GM12872 (cell line): ENCODE measurements at regions not wholly inside any gene's neighbourhood (a gene's known extent, or its start where the extent isn't known, plus 50 kb on each side); places are given as distances from the start of the nearest gene placed in this dataset.

Source experiments
- TF ChIP-seq, protein P1 (sequence below): IDR thresholded peaks from 3 replicates; pipeline ENCODE4 v1.5.1; 2011; ENCODE audit warnings: low read depth, mild to moderate bottlenecking, low read length, moderate library complexity; ENCODE audit not compliant: insufficient read depth

DNA sequence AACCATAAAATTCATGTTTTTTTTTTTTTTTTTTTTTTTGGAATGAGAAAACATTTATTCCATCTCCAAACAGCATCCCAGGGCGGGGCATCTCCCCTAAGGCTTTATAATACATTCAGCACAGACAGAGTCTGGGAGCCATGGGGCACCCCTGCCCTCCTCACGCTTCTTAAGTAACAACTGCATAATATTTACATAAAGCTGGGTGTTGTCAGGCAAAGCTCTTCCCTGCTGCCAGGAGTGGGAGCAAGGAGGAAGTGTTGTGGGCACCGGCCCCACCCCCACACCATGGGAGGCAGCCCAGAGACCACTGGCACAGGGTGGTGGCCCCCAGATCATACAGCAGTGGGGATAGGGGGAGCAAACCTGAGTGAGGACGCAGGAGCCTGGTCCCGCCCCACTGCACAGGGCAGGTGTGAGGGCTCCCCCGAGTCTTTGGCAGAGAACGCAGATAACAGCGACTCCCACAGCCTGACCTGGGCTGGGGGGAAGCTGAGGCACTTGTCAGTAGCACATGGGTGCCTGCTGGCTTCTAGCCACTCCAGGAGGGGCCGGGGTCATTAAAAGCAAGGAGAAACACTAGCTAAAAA, 86.1 kb upstream of the CEP78 start:
- TF ChIP-seq, protein P1, sequence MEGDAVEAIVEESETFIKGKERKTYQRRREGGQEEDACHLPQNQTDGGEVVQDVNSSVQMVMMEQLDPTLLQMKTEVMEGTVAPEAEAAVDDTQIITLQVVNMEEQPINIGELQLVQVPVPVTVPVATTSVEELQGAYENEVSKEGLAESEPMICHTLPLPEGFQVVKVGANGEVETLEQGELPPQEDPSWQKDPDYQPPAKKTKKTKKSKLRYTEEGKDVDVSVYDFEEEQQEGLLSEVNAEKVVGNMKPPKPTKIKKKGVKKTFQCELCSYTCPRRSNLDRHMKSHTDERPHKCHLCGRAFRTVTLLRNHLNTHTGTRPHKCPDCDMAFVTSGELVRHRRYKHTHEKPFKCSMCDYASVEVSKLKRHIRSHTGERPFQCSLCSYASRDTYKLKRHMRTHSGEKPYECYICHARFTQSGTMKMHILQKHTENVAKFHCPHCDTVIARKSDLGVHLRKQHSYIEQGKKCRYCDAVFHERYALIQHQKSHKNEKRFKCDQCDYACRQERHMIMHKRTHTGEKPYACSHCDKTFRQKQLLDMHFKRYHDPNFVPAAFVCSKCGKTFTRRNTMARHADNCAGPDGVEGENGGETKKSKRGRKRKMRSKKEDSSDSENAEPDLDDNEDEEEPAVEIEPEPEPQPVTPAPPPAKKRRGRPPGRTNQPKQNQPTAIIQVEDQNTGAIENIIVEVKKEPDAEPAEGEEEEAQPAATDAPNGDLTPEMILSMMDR, result no peak

DNA sequence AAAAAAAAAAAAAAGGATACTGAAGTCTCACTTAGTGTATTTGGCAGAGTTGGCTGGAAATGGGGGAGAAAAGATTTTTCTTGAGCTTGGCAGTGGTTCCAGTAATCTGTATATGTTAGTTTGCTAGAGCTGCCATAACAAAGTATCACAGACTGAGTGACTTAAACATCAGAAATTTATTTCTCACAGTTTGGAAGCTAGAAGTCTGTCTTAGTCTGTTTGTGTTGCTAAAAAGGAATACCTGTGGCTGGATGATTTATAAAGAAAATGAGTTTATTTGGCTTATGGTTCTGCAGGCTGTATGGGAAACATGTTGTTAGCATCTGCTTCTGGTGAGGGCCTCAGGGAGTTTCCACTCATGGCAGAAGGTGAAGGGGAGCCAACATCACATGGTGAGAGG, 89.6 kb upstream of the CEP78 start:
- TF ChIP-seq, protein P1, result no peak

DNA sequence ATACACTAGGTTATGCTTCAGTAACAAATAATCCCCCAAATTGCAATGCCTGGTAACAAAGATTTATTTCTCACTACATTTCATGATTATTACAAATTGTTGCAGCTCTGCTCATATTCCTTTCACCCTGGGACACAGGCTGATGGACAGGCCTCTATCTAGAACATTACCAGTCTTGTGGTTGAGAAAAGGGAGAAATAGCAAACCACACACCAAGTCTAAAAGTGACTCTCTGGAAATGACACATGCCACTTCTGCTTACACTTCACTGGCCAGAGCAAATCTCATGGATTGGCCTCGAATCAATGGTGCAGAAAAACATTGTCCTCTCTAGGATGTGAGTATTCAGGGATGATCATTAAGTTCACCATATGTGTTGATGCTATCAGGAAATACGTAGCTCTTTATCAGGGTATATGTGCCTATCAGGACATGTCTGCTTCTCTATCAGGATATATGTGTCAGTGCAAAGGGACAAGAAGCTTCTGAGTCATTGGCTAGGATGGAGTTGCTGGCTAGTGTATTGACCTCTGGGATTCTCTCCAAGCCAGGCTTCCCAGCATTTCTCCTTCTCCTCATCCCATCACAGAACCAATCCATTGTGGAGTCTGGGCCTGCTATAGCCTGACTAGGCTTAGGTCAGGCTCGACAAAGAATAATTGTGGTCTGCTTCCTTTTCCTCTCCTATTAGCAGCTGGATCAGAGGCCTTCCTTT, 91.1 kb upstream of the CEP78 start:
- TF ChIP-seq, protein P1, result no peak

DNA sequence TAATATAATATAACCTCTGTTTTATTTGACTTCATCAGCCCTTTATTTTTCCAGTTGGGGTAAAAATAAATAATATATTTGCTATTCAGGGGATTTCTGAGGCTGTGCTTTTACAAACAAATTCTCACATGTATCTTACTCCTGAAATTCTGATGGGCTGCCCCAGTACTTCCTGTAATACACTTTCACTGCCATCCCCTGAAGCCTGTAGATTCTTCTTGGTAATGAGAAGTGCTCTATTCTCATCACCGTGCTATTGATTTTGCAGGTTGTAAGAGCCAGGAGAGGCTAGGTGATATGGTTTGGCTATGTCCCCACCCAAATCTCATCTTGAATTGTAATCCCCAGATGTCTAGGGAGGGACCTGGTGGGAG, 91.9 kb upstream of the CEP78 start:
- TF ChIP-seq, protein P1, result no peak

DNA sequence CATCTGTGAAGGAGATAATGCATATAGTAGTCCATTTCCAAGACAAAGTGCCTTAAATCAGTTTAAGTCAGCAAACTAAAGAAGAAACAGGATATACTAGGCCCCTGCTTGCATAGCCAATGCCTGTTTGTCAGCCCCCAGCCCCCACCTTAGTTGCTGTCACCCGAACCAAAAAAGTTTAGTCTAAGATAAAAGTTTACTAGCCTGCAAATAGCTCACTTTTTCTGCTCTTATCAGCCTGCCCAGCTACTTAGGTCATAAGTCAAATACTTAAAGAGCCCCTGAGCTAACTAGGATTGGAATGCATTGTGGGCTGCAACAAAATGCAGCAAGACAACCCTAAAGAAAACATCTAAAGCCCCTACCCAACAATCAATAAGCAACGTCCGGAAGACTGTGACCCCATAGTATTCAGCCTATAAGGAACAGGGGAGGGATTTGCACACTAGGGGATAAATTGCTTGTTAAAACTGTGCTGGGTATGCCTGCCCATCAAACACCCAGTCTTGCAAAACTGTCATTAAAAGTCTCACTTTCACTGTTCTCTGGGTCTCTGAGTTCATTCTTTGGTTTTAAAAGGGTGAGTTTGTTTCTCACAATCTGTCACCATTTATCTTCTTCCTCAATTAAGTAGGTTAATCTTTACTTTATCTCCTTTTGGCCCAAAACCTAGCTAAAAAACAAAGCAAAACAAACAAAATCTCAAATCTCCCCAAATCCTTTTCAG, 92.4 kb upstream of the CEP78 start:
- TF ChIP-seq, protein P1, result no peak

DNA sequence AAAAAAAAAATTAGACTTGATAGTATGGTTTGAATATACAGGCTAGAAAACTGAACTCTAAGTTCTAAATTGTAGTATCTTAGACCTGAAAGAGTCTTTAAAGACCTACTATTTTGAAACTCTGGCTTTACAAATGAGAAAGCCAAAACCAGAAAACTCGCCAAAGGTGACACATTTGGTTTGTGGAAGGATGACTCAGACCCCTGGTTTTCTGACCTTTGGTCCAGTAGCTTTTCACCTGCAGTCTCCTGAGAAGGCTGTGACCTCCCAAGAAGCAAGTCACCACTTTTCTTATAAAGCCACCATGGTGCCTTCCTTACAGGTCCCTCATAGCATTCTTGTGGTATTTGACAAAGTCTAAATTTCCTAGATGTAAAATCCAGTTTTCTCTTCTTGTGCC, 102.1 kb upstream of the CEP78 start:
- TF ChIP-seq, protein P1, result no peak

DNA sequence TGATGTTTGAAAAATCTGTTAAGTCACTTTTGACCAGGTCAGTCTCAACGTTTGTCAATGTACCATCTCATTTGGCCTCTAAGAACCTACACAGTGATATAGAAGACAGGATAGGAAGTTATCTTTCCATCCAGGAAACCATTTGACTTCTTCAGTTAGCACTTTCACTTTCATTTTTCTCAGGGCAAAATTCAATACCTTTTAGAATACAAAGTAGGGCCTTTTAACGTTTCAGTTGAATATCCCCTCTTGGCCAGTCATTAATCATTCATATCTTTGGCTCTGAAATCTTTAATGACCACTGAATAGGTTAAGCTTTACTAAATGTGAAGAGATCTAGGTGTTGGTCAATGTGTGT, 101.1 kb upstream of the GNAQ start:
- TF ChIP-seq, protein P1, result no peak
